ENCODE measurements at regions not wholly inside any gene's neighbourhood (a gene's known extent, or its start where the extent isn't known, plus 50 kb on each side); places are given as distances from the start of the nearest gene placed in this dataset.

DNA sequence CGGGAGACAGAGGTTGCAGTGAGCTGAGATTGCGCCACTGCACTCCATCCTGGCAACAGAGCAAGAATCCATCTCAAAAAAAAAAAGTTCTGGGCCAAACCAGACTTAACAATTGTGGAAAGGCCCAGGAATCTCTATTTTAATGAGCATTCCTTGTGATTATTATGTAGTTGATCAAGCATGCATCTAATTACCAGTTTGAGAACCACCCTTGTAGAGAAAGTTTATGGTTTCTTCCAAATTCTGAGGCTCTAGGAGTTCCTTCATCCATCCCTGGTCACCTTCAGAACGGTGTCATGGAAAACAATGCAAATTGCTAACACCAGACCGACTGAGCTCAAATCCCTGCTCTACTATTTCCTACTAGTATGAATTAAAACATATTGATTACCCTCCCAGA lies 246.3 kb upstream of the KLHL29 start:
- TF ChIP-seq POLR2AphosphoS5 (IDR thresholded peaks at IDR 0.05; ENCODE audit: low read depth, low read length) (no peak), EZH2 (conservative IDR thresholded peaks at IDR 0.05; ENCODE audit: low read depth, low read length) (no peak), IRF2 (CRISPR knock-in tag; IDR thresholded peaks at IDR 0.05) (no peak), CTCF (CRISPR knock-in tag; IDR thresholded peaks at IDR 0.05) (no peak), GABPA (IDR thresholded peaks at IDR 0.05; ENCODE audit: low read depth, low read length) (no peak), GABPA (CRISPR knock-in tag; IDR thresholded peaks at IDR 0.05; ENCODE audit: low read depth) (no peak), PHF8 (CRISPR knock-in tag; IDR thresholded peaks at IDR 0.05) (no peak), JUNB (CRISPR knock-in tag; IDR thresholded peaks at IDR 0.05; ENCODE audit: borderline replicate concordance) (no peak), PHF21A (CRISPR knock-in tag; IDR thresholded peaks at IDR 0.05) (no peak), ZNF138 (CRISPR knock-in tag; IDR thresholded peaks at IDR 0.05; ENCODE audit: low read depth) (no peak), POLR2A (IDR thresholded peaks at IDR 0.05; ENCODE audit: insufficient read depth in 1 of 2, low read depth in 2 of 2, low read length in 2 of 2) (no peak), YEATS2 (CRISPR knock-in tag; IDR thresholded peaks at IDR 0.05; ENCODE audit: borderline replicate concordance) (no peak)

Data from HepG2 (cell line).